ENCODE measurements at regions not wholly inside any gene's neighbourhood (a gene's known extent, or its start where the extent isn't known, plus 50 kb on each side); places are given as distances from the start of the nearest gene placed in this dataset.

- WGBS: 18% methylated on average over 1 of the region's 1 CpG
- H3K4me3 ChIP-seq (ENCODE audit: low read length in 2 of 2): no peak overlapping the region
- no peaks in the 10 kb centered on the region for H3K36me3 ChIP-seq (ENCODE audit: control insufficient read depth in 2 of 2, insufficient read depth in 2 of 2, low read length in 1 of 2)
- no peak overlapping the region for H3K27ac ChIP-seq (ENCODE audit: low read depth in 1 of 2, low read length in 1 of 2)
- H3K9me3 ChIP-seq (ENCODE audit: control insufficient read depth in 2 of 2, insufficient read depth in 1 of 2, low read length in 1 of 2): no peaks in the 10 kb centered on the region
- H3K4me1 ChIP-seq (ENCODE audit: control insufficient read depth in 2 of 2, insufficient read depth in 2 of 2, low read length in 2 of 2): no peaks in the 10 kb centered on the region
- peak in 1 of 9 donors; percentile 1 for DNase-seq (ENCODE audit: low read depth in 6 of 9, low spot score in 9 of 9)
- H3K27me3 ChIP-seq (ENCODE audit: control insufficient read depth in 2 of 2, insufficient read depth in 1 of 2, low read length in 1 of 2): no peaks in the 10 kb centered on the region
These were observed 960.7 kb upstream of the RAG2 start for GRCh38 chr11:37558619-37559210.

GRCh38 chr11:37557990-37558389, 960.0 kb upstream of the RAG2 start:
- H3K4me1 ChIP-seq (ENCODE audit: control insufficient read depth in 2 of 2, insufficient read depth in 2 of 2, low read length in 2 of 2): no peaks in the 10 kb centered on the region
- 63% methylated on average over 1 of the region's 1 CpG for WGBS
- H3K36me3 ChIP-seq (ENCODE audit: control insufficient read depth in 2 of 2, insufficient read depth in 2 of 2, low read length in 1 of 2): no peaks in the 10 kb centered on the region
- H3K27me3 ChIP-seq (ENCODE audit: control insufficient read depth in 2 of 2, insufficient read depth in 1 of 2, low read length in 1 of 2): no peaks in the 10 kb centered on the region
- H3K4me3 ChIP-seq (ENCODE audit: low read length in 2 of 2): no peak overlapping the region
- H3K9me3 ChIP-seq (ENCODE audit: control insufficient read depth in 2 of 2, insufficient read depth in 1 of 2, low read length in 1 of 2): no peaks in the 10 kb centered on the region
- H3K27ac ChIP-seq (ENCODE audit: low read depth in 1 of 2, low read length in 1 of 2): no peak overlapping the region
- no peak for DNase-seq (ENCODE audit: low read depth in 6 of 9, low spot score in 9 of 9)

- no peaks in the 10 kb centered on the region for H3K36me3 ChIP-seq (ENCODE audit: control insufficient read depth in 2 of 2, insufficient read depth in 2 of 2, low read length in 1 of 2)
- no peaks in the 10 kb centered on the region for H3K9me3 ChIP-seq (ENCODE audit: control insufficient read depth in 2 of 2, insufficient read depth in 1 of 2, low read length in 1 of 2)
- DNase-seq (ENCODE audit: low read depth in 6 of 9, low spot score in 9 of 9): peak in 1 of 9 donors; percentile 17
- 74% methylated on average over 3 of the region's 3 CpGs for WGBS
- H3K4me1 ChIP-seq (ENCODE audit: control insufficient read depth in 2 of 2, insufficient read depth in 2 of 2, low read length in 2 of 2): no peaks in the 10 kb centered on the region
- no peak overlapping the region for H3K4me3 ChIP-seq (ENCODE audit: low read length in 2 of 2)
- no peak overlapping the region for H3K27ac ChIP-seq (ENCODE audit: low read depth in 1 of 2, low read length in 1 of 2)
- no peaks in the 10 kb centered on the region for H3K27me3 ChIP-seq (ENCODE audit: control insufficient read depth in 2 of 2, insufficient read depth in 1 of 2, low read length in 1 of 2)
These were observed 954.2 kb upstream of the RAG2 start for GRCh38 chr11:37552284-37552683.

GRCh38 chr11:37544491-37544890, 946.5 kb upstream of the RAG2 start:
- no peaks in the 10 kb centered on the region for H3K9me3 ChIP-seq (ENCODE audit: control insufficient read depth in 2 of 2, insufficient read depth in 1 of 2, low read length in 1 of 2)
- DNase-seq (ENCODE audit: low read depth in 6 of 9, low spot score in 9 of 9): no peak
- H3K4me3 ChIP-seq (ENCODE audit: low read length in 2 of 2): no peak overlapping the region
- H3K4me1 ChIP-seq (ENCODE audit: control insufficient read depth in 2 of 2, insufficient read depth in 2 of 2, low read length in 2 of 2): no peaks in the 10 kb centered on the region
- no peaks in the 10 kb centered on the region for H3K36me3 ChIP-seq (ENCODE audit: control insufficient read depth in 2 of 2, insufficient read depth in 2 of 2, low read length in 1 of 2)
- no peaks in the 10 kb centered on the region for H3K27me3 ChIP-seq (ENCODE audit: control insufficient read depth in 2 of 2, insufficient read depth in 1 of 2, low read length in 1 of 2)
- no peak overlapping the region for H3K27ac ChIP-seq (ENCODE audit: low read depth in 1 of 2, low read length in 1 of 2)

GRCh38 chr11:37533830-37534229, 935.8 kb upstream of the RAG2 start:
- H3K27me3 ChIP-seq (ENCODE audit: control insufficient read depth in 2 of 2, insufficient read depth in 1 of 2, low read length in 1 of 2): no peaks in the 10 kb centered on the region
- no peak overlapping the region for H3K27ac ChIP-seq (ENCODE audit: low read depth in 1 of 2, low read length in 1 of 2)
- no peak for DNase-seq (ENCODE audit: low read depth in 6 of 9, low spot score in 9 of 9)
- H3K4me1 ChIP-seq (ENCODE audit: control insufficient read depth in 2 of 2, insufficient read depth in 2 of 2, low read length in 2 of 2): no peaks in the 10 kb centered on the region
- no peaks in the 10 kb centered on the region for H3K36me3 ChIP-seq (ENCODE audit: control insufficient read depth in 2 of 2, insufficient read depth in 2 of 2, low read length in 1 of 2)
- peaks cover 0 to 7% of the 10 kb centered on the region in 2 donors for H3K9me3 ChIP-seq (ENCODE audit: control insufficient read depth in 2 of 2, insufficient read depth in 1 of 2, low read length in 1 of 2)
- H3K4me3 ChIP-seq (ENCODE audit: low read length in 2 of 2): no peak overlapping the region
- 93% methylated on average over 4 of the region's 4 CpGs for WGBS

GRCh38 chr11:37533087-37533486, 935.1 kb upstream of the RAG2 start:
- DNase-seq (ENCODE audit: low read depth in 6 of 9, low spot score in 9 of 9): no peak
- H3K27ac ChIP-seq (ENCODE audit: low read depth in 1 of 2, low read length in 1 of 2): no peak overlapping the region
- H3K9me3 ChIP-seq (ENCODE audit: control insufficient read depth in 2 of 2, insufficient read depth in 1 of 2, low read length in 1 of 2): peaks cover 0 to 7% of the 10 kb centered on the region in 2 donors
- no peaks in the 10 kb centered on the region for H3K4me1 ChIP-seq (ENCODE audit: control insufficient read depth in 2 of 2, insufficient read depth in 2 of 2, low read length in 2 of 2)
- WGBS: 85% methylated on average over 2 of the region's 2 CpGs
- no peak overlapping the region for H3K4me3 ChIP-seq (ENCODE audit: low read length in 2 of 2)
- H3K27me3 ChIP-seq (ENCODE audit: control insufficient read depth in 2 of 2, insufficient read depth in 1 of 2, low read length in 1 of 2): no peaks in the 10 kb centered on the region
- H3K36me3 ChIP-seq (ENCODE audit: control insufficient read depth in 2 of 2, insufficient read depth in 2 of 2, low read length in 1 of 2): no peaks in the 10 kb centered on the region

GRCh38 chr11:37532271-37532670, 934.2 kb upstream of the RAG2 start:
- Histone ChIP-seq H3K36me3 (ENCODE audit: control insufficient read depth in 2 of 2, insufficient read depth in 2 of 2, low read length in 1 of 2) (no peaks in the 10 kb centered on the region), H3K9me3 (ENCODE audit: control insufficient read depth in 2 of 2, insufficient read depth in 1 of 2, low read length in 1 of 2) (peaks cover 0 to 7% of the 10 kb centered on the region in 2 donors), H3K27ac (ENCODE audit: low read depth in 1 of 2, low read length in 1 of 2) (no peak overlapping the region), H3K4me3 (ENCODE audit: low read length in 2 of 2) (no peak overlapping the region), H3K27me3 (ENCODE audit: control insufficient read depth in 2 of 2, insufficient read depth in 1 of 2, low read length in 1 of 2) (no peaks in the 10 kb centered on the region), H3K4me1 (ENCODE audit: control insufficient read depth in 2 of 2, insufficient read depth in 2 of 2, low read length in 2 of 2) (no peaks in the 10 kb centered on the region)
- 91% methylated on average over 2 of the region's 2 CpGs for WGBS
- no peak for DNase-seq (ENCODE audit: low read depth in 6 of 9, low spot score in 9 of 9)

GRCh38 chr11:37527545-37527944, 929.5 kb upstream of the RAG2 start:
- Histone ChIP-seq H3K9me3 (ENCODE audit: control insufficient read depth in 2 of 2, insufficient read depth in 1 of 2, low read length in 1 of 2) (peaks cover 0 to 7% of the 10 kb centered on the region in 2 donors), H3K27ac (ENCODE audit: low read depth in 1 of 2, low read length in 1 of 2) (no peak overlapping the region), H3K4me1 (ENCODE audit: control insufficient read depth in 2 of 2, insufficient read depth in 2 of 2, low read length in 2 of 2) (no peaks in the 10 kb centered on the region), H3K27me3 (ENCODE audit: control insufficient read depth in 2 of 2, insufficient read depth in 1 of 2, low read length in 1 of 2) (no peaks in the 10 kb centered on the region), H3K36me3 (ENCODE audit: control insufficient read depth in 2 of 2, insufficient read depth in 2 of 2, low read length in 1 of 2) (no peaks in the 10 kb centered on the region), H3K4me3 (ENCODE audit: low read length in 2 of 2) (no peak overlapping the region)
- no peak for DNase-seq (ENCODE audit: low read depth in 6 of 9, low spot score in 9 of 9)
- 93% methylated on average over 1 of the region's 1 CpG for WGBS

GRCh38 chr11:37525336-37525735, 927.3 kb upstream of the RAG2 start:
- H3K9me3 ChIP-seq (ENCODE audit: control insufficient read depth in 2 of 2, insufficient read depth in 1 of 2, low read length in 1 of 2): peaks cover 0 to 7% of the 10 kb centered on the region in 2 donors
- no peak overlapping the region for H3K27ac ChIP-seq (ENCODE audit: low read depth in 1 of 2, low read length in 1 of 2)
- no peak overlapping the region for H3K4me3 ChIP-seq (ENCODE audit: low read length in 2 of 2)
- H3K27me3 ChIP-seq (ENCODE audit: control insufficient read depth in 2 of 2, insufficient read depth in 1 of 2, low read length in 1 of 2): no peaks in the 10 kb centered on the region
- H3K4me1 ChIP-seq (ENCODE audit: control insufficient read depth in 2 of 2, insufficient read depth in 2 of 2, low read length in 2 of 2): no peaks in the 10 kb centered on the region
- no peak for DNase-seq (ENCODE audit: low read depth in 6 of 9, low spot score in 9 of 9)
- H3K36me3 ChIP-seq (ENCODE audit: control insufficient read depth in 2 of 2, insufficient read depth in 2 of 2, low read length in 1 of 2): no peaks in the 10 kb centered on the region

- Histone ChIP-seq H3K36me3 (ENCODE audit: control insufficient read depth in 2 of 2, insufficient read depth in 2 of 2, low read length in 1 of 2) (no peaks in the 10 kb centered on the region), H3K9me3 (ENCODE audit: control insufficient read depth in 2 of 2, insufficient read depth in 1 of 2, low read length in 1 of 2) (no peaks in the 10 kb centered on the region), H3K4me3 (ENCODE audit: low read length in 2 of 2) (no peak overlapping the region), H3K4me1 (ENCODE audit: control insufficient read depth in 2 of 2, insufficient read depth in 2 of 2, low read length in 2 of 2) (no peaks in the 10 kb centered on the region), H3K27ac (ENCODE audit: low read depth in 1 of 2, low read length in 1 of 2) (no peak overlapping the region), H3K27me3 (ENCODE audit: control insufficient read depth in 2 of 2, insufficient read depth in 1 of 2, low read length in 1 of 2) (no peaks in the 10 kb centered on the region)
- no peak for DNase-seq (ENCODE audit: low read depth in 6 of 9, low spot score in 9 of 9)
These were observed 921.7 kb upstream of the RAG2 start for GRCh38 chr11:37519781-37520180.
